ENCODE measurements at regions not wholly inside any gene's neighbourhood (a gene's known extent, or its start where the extent isn't known, plus 50 kb on each side); places are given as distances from the start of the nearest gene placed in this dataset.

- no peaks in the 10 kb centered on the region for H4K20me1 ChIP-seq (ENCODE audit: low read depth)
- H2AFZ ChIP-seq (replicated peaks), result no peak overlapping the region
- DNase-seq (ENCODE audit: low spot score), result no peak
- H3K27ac ChIP-seq, result no peak overlapping the region
- Mint-ChIP-seq H3K9me3 (peaks cover 3% of the 10 kb centered on the region), H3K27me3 (ENCODE audit: insufficient read depth, low read depth) (no peaks in the 10 kb centered on the region), H3K36me3 (no peaks in the 10 kb centered on the region), H3K4me3 (no peak overlapping the region), H3K4me1 (peaks cover 19% of the 10 kb centered on the region), H3K27ac (no peak overlapping the region)
- no peaks in the 10 kb centered on the region for H3K9me3 ChIP-seq (ENCODE audit: low read depth)
- H3K4me2 ChIP-seq, result no peak overlapping the region
- H3K9ac ChIP-seq, result no peak overlapping the region
- no peaks in the 10 kb centered on the region for H3K36me3 ChIP-seq
- no peaks in the 10 kb centered on the region for H3K27me3 ChIP-seq
- peaks cover 19% of the 10 kb centered on the region for H3K4me1 ChIP-seq
- H3F3A ChIP-seq (ENCODE audit: low read depth), result peaks cover 19% of the 10 kb centered on the region
- no peak for TF ChIP-seq EZH2 (IDR thresholded peaks at IDR 0.05)
- no peak for TF ChIP-seq EZH2phosphoT487 (IDR thresholded peaks at IDR 0.05)
- no peak for TF ChIP-seq CTCF (IDR thresholded peaks at IDR 0.05)
- H3K4me3 ChIP-seq, result no peak overlapping the region
- H3K79me2 ChIP-seq (ENCODE audit: low read depth), result no peaks in the 10 kb centered on the region
Measured at GRCh38 chr3:66615643-66616301, 115.0 kb upstream of the LRIG1 start.

GRCh38 chr3:66617351-66617750, 116.5 kb upstream of the LRIG1 start:
- TF ChIP-seq CTCF (IDR thresholded peaks at IDR 0.05) (no peak), EZH2phosphoT487 (IDR thresholded peaks at IDR 0.05) (no peak), EZH2 (IDR thresholded peaks at IDR 0.05) (no peak)
- Mint-ChIP-seq H3K27ac (no peak overlapping the region), H3K9me3 (peaks cover 3% of the 10 kb centered on the region), H3K4me1 (peaks cover 29% of the 10 kb centered on the region), H3K36me3 (no peaks in the 10 kb centered on the region), H3K4me3 (no peak overlapping the region), H3K27me3 (ENCODE audit: insufficient read depth, low read depth) (no peaks in the 10 kb centered on the region)
- H3K79me2 ChIP-seq (ENCODE audit: low read depth), result no peaks in the 10 kb centered on the region
- no peak for DNase-seq (ENCODE audit: low spot score)
- H2AFZ ChIP-seq (replicated peaks), result no peak overlapping the region
- H3K27ac ChIP-seq, result no peak overlapping the region
- H3K4me3 ChIP-seq, result no peak overlapping the region
- H4K20me1 ChIP-seq (ENCODE audit: low read depth), result no peaks in the 10 kb centered on the region
- H3K27me3 ChIP-seq, result no peaks in the 10 kb centered on the region
- H3K36me3 ChIP-seq, result no peaks in the 10 kb centered on the region
- peaks cover 30% of the 10 kb centered on the region for H3K4me1 ChIP-seq
- no peaks in the 10 kb centered on the region for H3K9me3 ChIP-seq (ENCODE audit: low read depth)
- H3K4me2 ChIP-seq, result no peak overlapping the region
- H3F3A ChIP-seq (ENCODE audit: low read depth), result peaks cover 26% of the 10 kb centered on the region
- no peak overlapping the region for H3K9ac ChIP-seq

GRCh38 chr3:66618066-66618465, 117.2 kb upstream of the LRIG1 start:
- Histone ChIP-seq H3K4me3 (no peak overlapping the region), H4K20me1 (ENCODE audit: low read depth) (no peaks in the 10 kb centered on the region), H3K9ac (no peak overlapping the region), H3F3A (ENCODE audit: low read depth) (peaks cover 26% of the 10 kb centered on the region), H3K4me2 (no peak overlapping the region), H3K79me2 (ENCODE audit: low read depth) (no peaks in the 10 kb centered on the region), H3K4me1 (peaks cover 34% of the 10 kb centered on the region), H2AFZ (replicated peaks) (no peak overlapping the region), H3K27ac (no peak overlapping the region), H3K27me3 (no peaks in the 10 kb centered on the region), H3K36me3 (no peaks in the 10 kb centered on the region), H3K9me3 (ENCODE audit: low read depth) (no peaks in the 10 kb centered on the region)
- H3K36me3 Mint-ChIP-seq, result no peaks in the 10 kb centered on the region
- peaks cover 3% of the 10 kb centered on the region for H3K27me3 Mint-ChIP-seq (ENCODE audit: insufficient read depth, low read depth)
- H3K4me3 Mint-ChIP-seq, result no peak overlapping the region
- TF ChIP-seq EZH2 (IDR thresholded peaks at IDR 0.05) (no peak), CTCF (IDR thresholded peaks at IDR 0.05) (no peak), EZH2phosphoT487 (IDR thresholded peaks at IDR 0.05) (no peak)
- peaks cover 3% of the 10 kb centered on the region for H3K9me3 Mint-ChIP-seq
- H3K4me1 Mint-ChIP-seq, result peaks cover 36% of the 10 kb centered on the region
- H3K27ac Mint-ChIP-seq, result no peak overlapping the region
- no peak for DNase-seq (ENCODE audit: low spot score)

Data from neural progenitor cell (in vitro differentiated cells).